Peyer's patch (tissue), 4 donors: ENCODE measurements at regions not wholly inside any gene's neighbourhood (a gene's known extent, or its start where the extent isn't known, plus 50 kb on each side); places are given as distances from the start of the nearest gene placed in this dataset.

ENCODE experiments used
- CTCF ChIP-seq, 6 experiments: fragments of 450-650 bp in 4 of 6; fragments of 200-600 bp in 2 of 6; sonication (generic) in 1 of 6; IDR thresholded peaks; one replicate each; pipeline ENCODE4 v1.5.1; 2017 to 2019; ENCODE audit warnings: antibody characterized with exemption in 6 of 6, mild to moderate bottlenecking in 3 of 6, moderate library complexity in 1 of 6
- POLR2A ChIP-seq, 2 donors: fragments of 450-650 bp; IDR thresholded peaks; one replicate each; pipeline ENCODE4 v1.5.1; 2017; ENCODE audit warnings: antibody characterized with exemption in 2 of 2, mild to moderate bottlenecking in 2 of 2, moderate library complexity in 2 of 2

GRCh38 chr4:116223040-116223732 is 862.2 kb downstream of the TRAM1L1 start:
- TF ChIP-seq CTCF (IDR thresholded peaks at IDR 0.05) (no peak), POLR2A (IDR thresholded peaks at IDR 0.05) (no peak)
